ENCODE measurements at regions not wholly inside any gene's neighbourhood (a gene's known extent, or its start where the extent isn't known, plus 50 kb on each side); places are given as distances from the start of the nearest gene placed in this dataset.

DNA sequence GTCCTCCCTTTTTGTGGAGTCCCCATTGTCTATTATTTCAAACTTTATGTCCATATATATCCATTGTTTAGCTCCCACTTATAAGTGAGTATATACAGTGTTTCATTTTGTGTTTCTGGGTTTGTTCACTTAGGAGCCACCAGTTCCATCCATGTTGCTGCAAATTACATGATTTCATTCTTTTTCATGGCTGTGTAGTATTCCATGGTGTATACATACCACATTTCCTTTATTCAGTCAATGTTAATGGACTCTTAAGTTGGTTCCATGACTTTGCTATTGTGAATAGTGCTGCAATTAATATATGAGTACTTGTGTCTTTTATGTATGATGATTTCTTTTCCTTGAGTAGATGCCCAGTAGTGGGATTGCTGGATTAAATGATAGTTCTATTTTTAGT, 329.1 kb downstream of the AR start:
- DNase-seq: no peak

DNA sequence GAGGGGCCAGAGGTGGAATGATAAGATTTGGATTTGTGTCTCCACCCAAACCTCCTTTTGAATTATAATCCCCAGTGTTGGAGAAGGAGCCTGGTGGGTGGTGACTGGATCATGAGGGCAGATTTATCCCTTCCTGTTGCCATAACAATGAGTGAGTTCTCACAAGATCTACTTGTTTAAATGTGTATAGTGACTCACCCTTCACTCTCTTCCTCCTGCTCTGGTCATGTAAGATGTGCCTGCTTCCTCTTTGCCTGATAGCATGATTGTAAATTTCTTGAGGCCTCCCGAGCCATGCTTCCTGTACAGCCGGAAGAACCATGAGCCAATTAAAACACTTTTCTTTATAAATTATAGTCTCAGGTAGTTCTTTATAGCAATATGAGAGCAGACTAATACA, 348.6 kb downstream of the AR start:
- peak in 1 of 2 donors; percentile 69 for DNase-seq

DNA sequence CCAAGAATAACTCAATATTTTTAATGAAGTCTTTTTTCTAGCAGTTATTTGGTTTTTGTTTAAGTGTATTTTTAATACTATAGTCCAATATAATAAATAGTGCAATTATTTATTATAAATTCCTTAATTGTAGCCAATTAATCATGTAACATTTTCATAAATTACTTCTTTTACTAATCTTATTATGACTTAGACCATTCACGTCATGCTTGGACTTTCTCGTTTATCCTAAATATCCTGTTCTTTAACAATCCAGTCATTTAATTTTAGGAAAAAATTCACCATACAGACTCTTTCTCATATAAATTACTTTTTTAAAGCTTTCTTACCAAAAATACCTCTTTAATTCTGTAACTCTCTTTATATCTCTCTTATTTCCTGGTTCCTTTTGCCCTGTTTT, 350.1 kb downstream of the AR start:
- no peak for DNase-seq

DNA sequence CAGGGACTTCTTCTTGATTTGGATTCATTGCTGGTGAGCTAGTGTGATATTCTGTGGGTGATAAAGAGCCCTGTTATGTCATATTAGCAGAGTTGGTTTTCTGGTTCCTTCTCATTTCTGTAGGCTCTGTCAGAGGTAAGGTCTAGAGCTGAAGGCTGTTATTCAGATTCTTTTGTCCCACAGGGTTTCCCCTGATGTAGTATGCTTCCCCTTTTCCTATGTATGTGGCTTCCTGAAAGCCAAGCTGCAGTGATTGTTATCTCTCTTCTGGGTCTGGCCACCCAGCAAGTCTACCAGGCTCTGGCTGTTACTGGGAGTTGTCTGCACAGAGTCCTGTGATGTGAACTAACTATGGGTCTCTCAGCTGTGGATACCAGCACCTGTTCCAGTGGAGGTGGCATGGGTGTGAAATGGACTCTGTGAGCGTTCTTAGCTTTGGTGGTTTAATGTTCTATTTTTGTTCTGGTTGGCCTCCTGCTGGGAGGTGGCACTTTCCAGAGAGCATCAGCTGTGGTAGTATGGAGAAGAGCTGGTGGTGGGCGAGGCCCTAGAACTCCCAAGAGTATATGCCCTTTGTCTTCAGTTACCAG, 373.7 kb downstream of the AR start:
- DNase-seq: peak in 1 of 2 donors; percentile 82

DNA sequence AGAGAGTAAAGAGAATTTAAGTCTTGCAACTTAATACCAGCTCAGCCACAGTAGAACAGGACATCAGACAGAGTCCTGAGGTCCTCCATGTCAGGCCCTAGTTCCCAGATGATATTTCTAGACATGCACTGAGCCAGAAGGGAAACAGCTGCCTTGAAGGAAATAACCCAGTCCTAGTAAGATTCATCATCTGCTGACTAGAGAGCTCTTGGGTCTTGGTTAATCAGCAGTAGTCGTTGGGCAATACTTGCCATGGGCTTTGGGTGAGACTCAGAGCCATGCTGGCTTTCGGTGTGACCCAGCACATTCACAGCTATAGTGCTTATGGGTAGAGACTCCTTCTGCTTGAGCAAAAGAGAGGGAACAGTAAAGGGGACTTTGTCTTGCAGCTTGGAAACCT, 379.1 kb downstream of the AR start:
- peak in 1 of 2 donors; percentile 56 for DNase-seq

DNA sequence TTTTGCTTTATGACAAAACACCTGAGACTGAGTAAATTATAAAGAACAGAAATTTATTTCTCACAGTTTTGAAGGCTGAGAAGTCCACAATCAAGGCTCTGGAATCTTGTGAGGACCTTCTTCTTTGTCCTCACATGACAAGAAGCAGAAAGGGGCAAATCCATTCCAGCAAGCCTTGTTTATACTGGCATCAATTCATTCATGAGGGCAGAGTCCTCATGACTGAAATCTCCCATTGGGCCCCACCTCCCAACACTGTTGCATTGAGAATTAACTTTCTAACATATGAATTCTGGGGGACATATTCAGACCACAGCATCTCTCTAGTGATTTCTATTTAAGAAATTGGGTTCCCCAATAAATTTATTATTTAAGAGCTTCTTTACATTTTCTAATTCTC, 395.4 kb downstream of the AR start:
- no peak for DNase-seq

DNA sequence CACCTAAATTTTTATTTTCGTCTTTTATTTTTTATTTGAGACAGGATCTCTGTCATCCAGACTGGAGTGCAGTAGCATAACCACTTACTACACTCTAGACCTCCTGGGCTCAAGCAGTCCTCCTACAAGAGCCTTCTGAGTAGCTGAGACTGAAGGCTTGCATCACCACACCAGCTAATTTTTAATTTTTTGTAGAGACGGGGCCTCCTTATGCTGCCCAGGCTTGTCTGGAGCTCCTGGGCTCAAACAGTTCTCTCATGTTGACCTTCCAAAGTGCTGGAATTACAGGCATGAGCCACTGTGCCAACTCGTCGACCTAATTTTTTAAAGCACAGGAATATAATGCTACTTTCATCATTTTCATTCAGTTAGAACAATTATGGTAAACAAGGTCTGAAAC, 405.4 kb downstream of the AR start:
- no peak for DNase-seq

DNA sequence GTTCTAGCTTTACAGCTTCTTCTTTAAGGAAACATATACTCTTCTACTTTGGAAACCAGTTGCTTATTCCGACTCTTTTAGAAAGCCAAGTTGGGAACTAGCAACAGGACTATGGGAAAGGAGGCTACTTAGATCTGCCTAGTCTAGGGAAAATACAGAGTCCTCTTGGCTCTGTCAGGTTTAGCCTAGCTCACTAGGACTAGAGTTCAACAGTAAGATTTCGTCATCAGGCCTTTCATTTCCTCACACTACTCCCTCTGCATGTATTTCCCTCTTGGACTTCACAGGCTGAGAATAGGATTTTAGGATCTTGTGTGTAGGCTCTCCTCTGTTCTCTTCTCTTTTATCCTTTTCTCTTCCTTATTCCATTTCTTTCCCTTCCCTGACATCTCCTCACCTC, 409.8 kb downstream of the AR start:
- DNase-seq: no peak

DNA sequence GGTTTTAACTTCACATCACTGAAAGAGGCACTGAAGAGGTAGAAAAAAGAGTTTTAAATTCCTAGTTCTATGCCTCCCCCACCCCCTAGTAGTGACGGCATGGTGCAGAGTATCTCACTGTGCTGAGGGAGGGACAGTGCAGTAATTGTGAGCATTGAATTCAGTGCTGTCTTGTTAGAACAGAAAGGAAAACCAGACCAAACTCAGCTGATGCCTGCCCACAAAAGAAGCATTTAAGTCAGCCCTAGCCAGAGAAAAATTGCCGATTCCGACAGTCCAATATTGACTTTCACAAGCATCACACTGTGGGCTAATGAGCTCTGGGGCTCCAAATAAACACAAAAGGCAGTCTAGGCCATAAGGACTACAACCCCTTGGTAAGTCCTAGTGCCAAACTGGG, 417.7 kb downstream of the AR start:
- DNase-seq: no peak

Data from bone marrow (tissue), 2 donors.